MM.1S (cell line): ENCODE measurements at regions not wholly inside any gene's neighbourhood (a gene's known extent, or its start where the extent isn't known, plus 50 kb on each side); places are given as distances from the start of the nearest gene placed in this dataset.

ENCODE experiments used
- CTCF ChIP-seq: fragments of 300-600 bp; sonication (generic); IDR thresholded peaks from 2 replicates; pipeline ENCODE4 v1.5.1; 2016; ENCODE audit warnings: antibody characterized with exemption, low read length, mixed read lengths
- EZH2 ChIP-seq: fragments of 300-600 bp; sonication (generic); optimal IDR thresholded peaks from 2 replicates; pipeline ENCODE3; 2017; ENCODE audit warnings: low read depth, mild to moderate bottlenecking, antibody characterized with exemption, low read length, mixed read lengths
- EZH2phosphoT487 ChIP-seq: fragments of 300-600 bp; sonication (generic); IDR thresholded peaks from 2 replicates; pipeline ENCODE4 v1.6.1; 2018; ENCODE audit warnings: antibody characterized with exemption, low read length

GRCh38 chr18:76592981-76593381, 97.9 kb upstream of the ZNF516 start:
- no peak for TF ChIP-seq CTCF
- no peak for TF ChIP-seq EZH2
- no peak for TF ChIP-seq EZH2phosphoT487
